HepG2 (cell line): ENCODE measurements at regions not wholly inside any gene's neighbourhood (a gene's known extent, or its start where the extent isn't known, plus 50 kb on each side); places are given as distances from the start of the nearest gene placed in this dataset.

Experiments used
- ATAC-seq: fragments of 200-7000 bp; cut with Tn5 transposase; 3 replicates; pipeline ENCODE4 v1.9.1; 2020; ENCODE audit warnings: mild to moderate bottlenecking, moderate library complexity
- BruUV-seq: library from RNA; stranded (reverse); fragments of 400-500 nt; replicated peaks from 2 replicates; lab custom pipeline; 2021; lab: Mats Ljungman, UMichigan
- CTCF ChIA-PET: fragments of 300-600 bp; formaldehyde crosslinking; extraction: SDS; loops from one replicate; lab custom pipeline; 2021; ENCODE audit warnings: low total read pairs, inconsistent platforms, low intra/inter-chr PET ratio; lab: Yijun Ruan, JAX
- POLR2A ChIA-PET: fragments of 350-600 bp; sonication (Branson Sonifier 250); formaldehyde crosslinking; loops from one replicate; lab custom pipeline; 2020; ENCODE audit warnings: antibody characterized with exemption, inconsistent platforms; lab: Yijun Ruan, JAX
- DNase-seq: peaks from one replicate; pipeline ENCODE4 v3.0.0-alpha.2; 2015; ENCODE audit warnings: low spot score
- FAIRE-seq: peaks from 3 replicates; lab custom pipeline; 2011; peaks lifted over from hg19 to GRCh38; lab: Jason Lieb, UNC
- H2AFZ ChIP-seq: one replicate; pipeline ENCODE4 v1.6.1; 2011; ENCODE audit warnings: low read length, inconsistent platforms
- H3K27ac ChIP-seq: fragments of 300-600 bp; 3 replicates; pipeline ENCODE4 v1.8.0; 2011; ENCODE audit warnings: mixed run types, mild to moderate bottlenecking, mixed read lengths, low read length, inconsistent platforms; ENCODE audit not compliant: insufficient read depth; ENCODE audit errors: extremely low read length
- H3K27me3 ChIP-seq, 2 experiments: fragments of 200-600 bp in 1 of 2; 2 replicates in 1 of 2; 3 replicates in 1 of 2; pipeline versions ENCODE4 v1.6.0 to v1.8.0; 2011; ENCODE audit warnings: low read length in 2 of 2, mild to moderate bottlenecking in 2 of 2, moderate library complexity in 2 of 2, inconsistent platforms in 1 of 2; ENCODE audit not compliant: insufficient read depth in 2 of 2, control insufficient read depth in 1 of 2
- H3K36me3 ChIP-seq, 2 experiments: fragments of 200-600 bp in 1 of 2; replicated peaks in 1 of 2; 2 replicates in 1 of 2; 3 replicates in 1 of 2; pipeline versions ENCODE4 v1.5.1 to v1.8.0; 2011; ENCODE audit warnings: low read length in 2 of 2, inconsistent platforms in 1 of 2; ENCODE audit not compliant: insufficient read depth in 2 of 2, control insufficient read depth in 1 of 2
- H3K4me1 ChIP-seq: 2 replicates; pipeline ENCODE4 v1.5.1; 2012; ENCODE audit warnings: low read length, inconsistent platforms; ENCODE audit not compliant: insufficient read depth
- H3K4me2 ChIP-seq: 2 replicates; pipeline ENCODE4 v1.6.0; 2011; ENCODE audit warnings: low read depth, low read length, inconsistent platforms
- H3K4me3 ChIP-seq, 3 experiments: fragments of 200-600 bp in 1 of 3; sonication (generic), shearing (Covaris generic) in 1 of 3; replicated peaks in 1 of 3; 2 replicates each; pipeline ENCODE4 v1.5.1; 2011 to 2016; ENCODE audit warnings: low read length in 3 of 3, inconsistent platforms in 2 of 3, low read depth in 2 of 3, mild to moderate bottlenecking in 2 of 3, control low read depth in 1 of 3, mixed read lengths in 1 of 3; ENCODE audit not compliant: insufficient read depth in 1 of 3
- H3K79me2 ChIP-seq: one replicate; pipeline ENCODE4 v1.6.1; 2011; ENCODE audit warnings: low read length, inconsistent platforms; ENCODE audit not compliant: insufficient read depth
- H3K9ac ChIP-seq: 2 replicates; pipeline ENCODE4 v1.6.0; 2011; ENCODE audit warnings: mild to moderate bottlenecking, low read depth, low read length, inconsistent platforms; ENCODE audit not compliant: insufficient read depth
- H3K9me3 ChIP-seq: 2 replicates; pipeline ENCODE4 v1.5.1; 2012; ENCODE audit warnings: mild to moderate bottlenecking, low read length
- H4K20me1 ChIP-seq: 2 replicates; pipeline ENCODE4 v1.6.0; 2011; ENCODE audit warnings: inconsistent platforms, mild to moderate bottlenecking, low read length, moderate library complexity; ENCODE audit not compliant: insufficient read depth
- ATF7-NPFF ChIP-seq: sonication (generic); formaldehyde crosslinking; IDR thresholded peaks from 2 replicates; pipeline ENCODE4 v1.8.1; 2023; ENCODE audit warnings: mild to moderate bottlenecking, low read depth, missing genetic modification reagents, moderate library complexity
- GATA4 ChIP-seq: sonication (generic); IDR thresholded peaks from 2 replicates; pipeline ENCODE4 v1.6.1; 2016; ENCODE audit warnings: antibody characterized with exemption, low read depth, borderline replicate concordance
- GFI1 ChIP-seq: sonication (generic); formaldehyde crosslinking; IDR thresholded peaks from 2 replicates; pipeline ENCODE4 v1.5.0; 2020; ENCODE audit warnings: missing genetic modification reagents, mild to moderate bottlenecking, borderline replicate concordance
- IKZF1 ChIP-seq: fragments of 450-650 bp; IDR thresholded peaks from 2 replicates; pipeline ENCODE4 v1.7.1; 2016
- PRMT3 ChIP-seq: sonication (generic); formaldehyde crosslinking; IDR thresholded peaks from 2 replicates; pipeline ENCODE4 v1.8.1; 2022; ENCODE audit warnings: low read depth, mild to moderate bottlenecking, moderate library complexity, missing genetic modification reagents, borderline replicate concordance
- RAD21 ChIP-seq: fragments of 450-650 bp; formaldehyde crosslinking; IDR thresholded peaks from 2 replicates; pipeline ENCODE4 v1.5.0; 2020; ENCODE audit warnings: mild to moderate bottlenecking
- SP5 ChIP-seq: IDR thresholded peaks from 2 replicates; pipeline ENCODE4 v1.6.1; 2016; ENCODE audit warnings: low read depth, borderline replicate concordance
- SRSF4 ChIP-seq: fragments of 200-400 bp; formaldehyde crosslinking; IDR thresholded peaks from one replicate; pipeline ENCODE4 v1.6.1; 2018; ENCODE audit warnings: mild to moderate bottlenecking, low read depth, low read length, moderate library complexity; ENCODE audit not compliant: poor library complexity, severe bottlenecking
- TMF1 ChIP-seq: sonication (generic); formaldehyde crosslinking; IDR thresholded peaks from 2 replicates; pipeline ENCODE4 v1.8.1; 2022; ENCODE audit warnings: low read depth, missing genetic modification reagents
- ZBTB42 ChIP-seq: sonication (generic); formaldehyde crosslinking; IDR thresholded peaks from 2 replicates; pipeline ENCODE4 v1.5.0; 2020; ENCODE audit warnings: mild to moderate bottlenecking, missing genetic modification reagents
- ZMYM4 ChIP-seq: sonication (generic); formaldehyde crosslinking; IDR thresholded peaks from 2 replicates; pipeline ENCODE4 v1.8.1; 2023; ENCODE audit warnings: mild to moderate bottlenecking, missing genetic modification reagents
- ZNF234 ChIP-seq: sonication (generic); formaldehyde crosslinking; conservative IDR thresholded peaks from 2 replicates; pipeline ENCODE4 v1.5.1; 2020; ENCODE audit warnings: mild to moderate bottlenecking, missing genetic modification reagents
- ZNF256 ChIP-seq: sonication (generic); formaldehyde crosslinking; conservative IDR thresholded peaks from 2 replicates; pipeline ENCODE4 v1.4.0; 2020; ENCODE audit warnings: missing genetic modification reagents
- ZNF546 ChIP-seq: sonication (generic); formaldehyde crosslinking; conservative IDR thresholded peaks from 2 replicates; pipeline ENCODE4 v1.8.1; 2023; ENCODE audit warnings: mild to moderate bottlenecking, missing genetic modification reagents
- ZNF556 ChIP-seq: sonication (generic); formaldehyde crosslinking; IDR thresholded peaks from 2 replicates; pipeline ENCODE4 v1.4.0; 2020; ENCODE audit warnings: mild to moderate bottlenecking, missing genetic modification reagents, borderline replicate concordance
- ZSCAN31 ChIP-seq: sonication (generic); formaldehyde crosslinking; IDR thresholded peaks from 2 replicates; pipeline ENCODE4 v1.5.0; 2020; ENCODE audit warnings: low read depth, mild to moderate bottlenecking, missing genetic modification reagents
- in situ Hi-C: cut with HindIII; loops from 2 replicates; pipeline ENCODE4 v1.10.0; 2017; ENCODE audit warnings: low pct_unique_long_range_greater_than_20kb; ENCODE audit not compliant: extremely low pct_ligation_motif_present
- intact Hi-C: fragments of 100-400 bp; cut with micrococcal nuclease; formaldehyde crosslinking; loops from one replicate; pipeline ENCODE4 v1.10.0; 2022; ENCODE audit not compliant: unreplicated experiment
- TF ChIP-seq, protein P1 (sequence below): IDR thresholded peaks from 2 replicates; pipeline ENCODE4 v1.6.1; 2016; ENCODE audit warnings: mild to moderate bottlenecking

DNA sequence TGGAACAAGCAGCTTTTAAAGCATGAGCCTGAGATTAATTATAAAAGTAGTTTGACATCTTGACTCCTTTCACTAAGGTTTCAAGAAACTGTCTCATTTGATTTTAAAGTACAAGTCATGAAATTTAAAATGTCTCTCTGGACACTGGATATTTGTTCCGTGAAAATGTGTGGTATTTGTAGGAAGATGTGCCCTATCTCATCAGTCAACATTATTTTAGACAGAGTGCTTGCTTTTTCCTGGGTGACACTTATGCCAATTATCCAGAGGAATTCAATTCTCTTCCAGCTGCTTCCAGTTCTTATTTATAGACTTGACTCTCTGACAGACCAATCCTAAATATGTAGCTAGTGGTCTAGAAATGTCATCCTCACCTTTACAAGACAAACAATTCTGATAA is 300.4 kb downstream of the PLA2G4A start (continued):
- TF ChIP-seq ZNF556, result no peak
- no peak for TF ChIP-seq ZMYM4 (CRISPR knock-in tag)
- no peak for TF ChIP-seq GATA4
- TF ChIP-seq RAD21 (CRISPR knock-in tag), result no peak
- no peak for TF ChIP-seq ZNF256 (CRISPR knock-in tag)
- TF ChIP-seq ATF7-NPFF, result no peak

DNA sequence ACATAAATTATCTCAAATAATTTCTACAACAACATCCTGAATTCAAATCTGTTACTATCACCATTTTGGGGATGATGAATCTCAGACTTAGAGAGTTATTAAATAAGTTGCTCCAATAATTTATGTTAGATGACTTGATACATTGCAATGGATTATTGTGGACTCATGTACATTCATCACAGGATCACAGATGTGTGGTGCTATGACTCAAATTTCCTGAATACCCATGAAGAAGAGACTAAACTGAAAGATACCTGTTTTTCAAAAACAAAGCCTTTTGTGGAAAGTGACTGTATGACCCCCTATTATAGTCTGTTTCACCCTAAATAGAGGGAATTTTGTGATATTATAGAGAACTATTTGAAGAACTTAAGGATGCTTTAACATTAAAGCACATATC is 315.0 kb downstream of the PLA2G4A start:
- Histone ChIP-seq H3K27me3 (no peaks in the 10 kb centered on the region), H3K9me3 (peaks cover 37% of the 10 kb centered on the region), H3K79me2 (no peaks in the 10 kb centered on the region), H2AFZ (no peak overlapping the region), H3K36me3 (no peaks in the 10 kb centered on the region), H3K9ac (no peak overlapping the region), H3K4me3 (no peak overlapping the region), H4K20me1 (no peaks in the 10 kb centered on the region), H3K4me1 (no peaks in the 10 kb centered on the region), H3K27ac (no peak overlapping the region), H3K4me2 (no peak overlapping the region)
- CTCF ChIA-PET, result no interaction called here
- no peak for DNase-seq
- POLR2A ChIA-PET, result no interaction called here
- BruUV-seq, result no TSS peak
- ATAC-seq, result no peak
- intact Hi-C loops (no loop called here), in situ Hi-C loops (no loop called here)
- FAIRE-seq, result no peak
- TF ChIP-seq IKZF1 (no peak), ZNF546 (CRISPR knock-in tag) (no peak), SP5 (CRISPR knock-in tag) (no peak), SRSF4 (no peak), PRMT3 (no peak), ZSCAN31 (no peak), ZBTB42 (CRISPR knock-in tag) (no peak), GFI1 (CRISPR knock-in tag) (no peak), ZNF234 (no peak), TMF1 (CRISPR knock-in tag) (no peak)
- TF ChIP-seq, protein P1, sequence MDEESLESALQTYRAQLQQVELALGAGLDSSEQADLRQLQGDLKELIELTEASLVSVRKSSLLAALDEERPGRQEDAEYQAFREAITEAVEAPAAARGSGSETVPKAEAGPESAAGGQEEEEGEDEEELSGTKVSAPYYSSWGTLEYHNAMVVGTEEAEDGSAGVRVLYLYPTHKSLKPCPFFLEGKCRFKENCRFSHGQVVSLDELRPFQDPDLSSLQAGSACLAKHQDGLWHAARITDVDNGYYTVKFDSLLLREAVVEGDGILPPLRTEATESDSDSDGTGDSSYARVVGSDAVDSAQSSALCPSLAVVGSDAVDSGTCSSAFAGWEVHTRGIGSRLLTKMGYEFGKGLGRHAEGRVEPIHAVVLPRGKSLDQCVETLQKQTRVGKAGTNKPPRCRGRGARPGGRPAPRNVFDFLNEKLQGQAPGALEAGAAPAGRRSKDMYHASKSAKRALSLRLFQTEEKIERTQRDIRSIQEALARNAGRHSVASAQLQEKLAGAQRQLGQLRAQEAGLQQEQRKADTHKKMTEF (CRISPR knock-in tag), result no peak
